ENCODE measurements at regions not wholly inside any gene's neighbourhood (a gene's known extent, or its start where the extent isn't known, plus 50 kb on each side); places are given as distances from the start of the nearest gene placed in this dataset.

- TF ChIP-seq, protein P1, sequence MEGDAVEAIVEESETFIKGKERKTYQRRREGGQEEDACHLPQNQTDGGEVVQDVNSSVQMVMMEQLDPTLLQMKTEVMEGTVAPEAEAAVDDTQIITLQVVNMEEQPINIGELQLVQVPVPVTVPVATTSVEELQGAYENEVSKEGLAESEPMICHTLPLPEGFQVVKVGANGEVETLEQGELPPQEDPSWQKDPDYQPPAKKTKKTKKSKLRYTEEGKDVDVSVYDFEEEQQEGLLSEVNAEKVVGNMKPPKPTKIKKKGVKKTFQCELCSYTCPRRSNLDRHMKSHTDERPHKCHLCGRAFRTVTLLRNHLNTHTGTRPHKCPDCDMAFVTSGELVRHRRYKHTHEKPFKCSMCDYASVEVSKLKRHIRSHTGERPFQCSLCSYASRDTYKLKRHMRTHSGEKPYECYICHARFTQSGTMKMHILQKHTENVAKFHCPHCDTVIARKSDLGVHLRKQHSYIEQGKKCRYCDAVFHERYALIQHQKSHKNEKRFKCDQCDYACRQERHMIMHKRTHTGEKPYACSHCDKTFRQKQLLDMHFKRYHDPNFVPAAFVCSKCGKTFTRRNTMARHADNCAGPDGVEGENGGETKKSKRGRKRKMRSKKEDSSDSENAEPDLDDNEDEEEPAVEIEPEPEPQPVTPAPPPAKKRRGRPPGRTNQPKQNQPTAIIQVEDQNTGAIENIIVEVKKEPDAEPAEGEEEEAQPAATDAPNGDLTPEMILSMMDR (IDR thresholded peaks at IDR 0.05; ENCODE audit: borderline replicate concordance, control extremely low read depth, extremely low read depth, insufficient read depth, missing control alignments): no peak
- in situ Hi-C loops (cut with MboI; ENCODE audit: low sequenced_read_pairs, unreplicated experiment): no loop called here
- no peak for DNase-seq (ENCODE audit: low spot score)
Observed at GRCh38 chr9:81417299-81417675, 272.1 kb downstream of the TLE1 start.

- TF ChIP-seq, protein P1 (IDR thresholded peaks at IDR 0.05; ENCODE audit: borderline replicate concordance, control extremely low read depth, extremely low read depth, insufficient read depth, missing control alignments): no peak
- in situ Hi-C loops (cut with MboI; ENCODE audit: low sequenced_read_pairs, unreplicated experiment): no loop called here
- DNase-seq (ENCODE audit: low spot score): no peak
Observed at GRCh38 chr9:81416476-81417298, 272.7 kb downstream of the TLE1 start.

GRCh38 chr9:81414836-81415235, 274.5 kb downstream of the TLE1 start:
- in situ Hi-C loops (cut with MboI; ENCODE audit: low sequenced_read_pairs, unreplicated experiment): no loop called here
- DNase-seq (ENCODE audit: low spot score): no peak
- TF ChIP-seq, protein P1 (IDR thresholded peaks at IDR 0.05; ENCODE audit: borderline replicate concordance, control extremely low read depth, extremely low read depth, insufficient read depth, missing control alignments): no peak

GRCh38 chr9:81411961-81412360, 277.4 kb downstream of the TLE1 start:
- in situ Hi-C loops (cut with MboI; ENCODE audit: low sequenced_read_pairs, unreplicated experiment): no loop called here
- no peak for DNase-seq (ENCODE audit: low spot score)
- TF ChIP-seq, protein P1 (IDR thresholded peaks at IDR 0.05; ENCODE audit: borderline replicate concordance, control extremely low read depth, extremely low read depth, insufficient read depth, missing control alignments): no peak

- DNase-seq (ENCODE audit: low spot score): no peak
- in situ Hi-C loops (cut with MboI; ENCODE audit: low sequenced_read_pairs, unreplicated experiment): no loop called here
- TF ChIP-seq, protein P1 (IDR thresholded peaks at IDR 0.05; ENCODE audit: borderline replicate concordance, control extremely low read depth, extremely low read depth, insufficient read depth, missing control alignments): no peak
Observed at GRCh38 chr9:81410201-81410600, 279.1 kb downstream of the TLE1 start.

- TF ChIP-seq, protein P1 (IDR thresholded peaks at IDR 0.05; ENCODE audit: borderline replicate concordance, control extremely low read depth, extremely low read depth, insufficient read depth, missing control alignments): no peak
- in situ Hi-C loops (cut with MboI; ENCODE audit: low sequenced_read_pairs, unreplicated experiment): no loop called here
- no peak for DNase-seq (ENCODE audit: low spot score)
Observed at GRCh38 chr9:81408951-81409350, 280.4 kb downstream of the TLE1 start.

All from GM13976 (cell line).